Stimulated activated naive CD8-positive, alpha-beta T cell treated with anti-CD3 and anti-CD28 coated beads, Interleukin-15, amount 100 ng/mL, for 72 hours (primary cell): ENCODE measurements at regions not wholly inside any gene's neighbourhood (a gene's known extent, or its start where the extent isn't known, plus 50 kb on each side); places are given as distances from the start of the nearest gene placed in this dataset.

ENCODE experiments used
- ATAC-seq: fragments of 150-1000 bp; cut with Tn5 transposase; 2 replicates; pipeline ENCODE4 v1.10.0; 2021; ENCODE audit warnings: mild to moderate bottlenecking, moderate library complexity
- DNase-seq, 2 donors: peaks; one replicate each; pipeline ENCODE4 v3.0.0; 2021 to 2022
- H3K27ac Mint-ChIP-seq, 2 donors: one replicate each; pipeline ENCODE4 v1.8.0; 2022; ENCODE audit warnings: mild to moderate bottlenecking in 2 of 2, mixed read lengths in 2 of 2, moderate library complexity in 2 of 2
- H3K27me3 Mint-ChIP-seq: one replicate; pipeline ENCODE4 v1.8.0; 2022; ENCODE audit warnings: mixed read lengths
- H3K4me1 Mint-ChIP-seq: one replicate; pipeline ENCODE4 v1.8.0; 2022; ENCODE audit warnings: mild to moderate bottlenecking, mixed read lengths
- H3K4me3 Mint-ChIP-seq, 2 donors: one replicate each; pipeline ENCODE4 v1.8.0; 2022; ENCODE audit warnings: mild to moderate bottlenecking in 2 of 2, mixed read lengths in 2 of 2, moderate library complexity in 1 of 2
- H3K9me3 Mint-ChIP-seq, 2 donors: one replicate each; pipeline ENCODE4 v1.8.0; 2022; ENCODE audit warnings: mixed read lengths in 2 of 2

- no peak for ATAC-seq
- Mint-ChIP-seq H3K27ac (peak overlapping the region in 1 of 2 donors; percentile 38), H3K9me3 (peaks cover 0 to 12% of the 10 kb centered on the region in 2 donors), H3K27me3 (no peaks in the 10 kb centered on the region), H3K4me1 (peaks cover 10% of the 10 kb centered on the region), H3K4me3 (no peak overlapping the region)
- DNase-seq: no peak
Observed at GRCh38 chr2:101546376-101547058, 71.6 kb upstream of the RFX8 start.

DNA sequence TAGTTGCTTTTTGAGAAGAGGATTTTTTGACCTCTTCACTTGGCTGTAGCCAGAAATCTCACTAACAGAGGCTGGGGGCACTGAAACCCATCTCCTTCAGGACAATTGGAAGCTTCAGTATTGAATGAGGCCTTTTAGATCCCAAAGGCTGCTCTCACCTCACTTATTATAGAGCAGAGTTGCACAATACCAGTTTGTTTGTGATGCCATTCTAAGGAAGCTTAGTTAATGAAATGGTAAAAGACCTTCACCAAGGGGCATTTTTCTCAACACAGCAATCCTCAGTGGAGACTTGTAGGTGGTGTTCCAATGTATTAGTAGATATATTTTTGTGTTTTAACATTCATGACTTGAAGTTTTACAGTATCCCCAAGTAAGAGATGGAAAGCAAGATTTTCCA lies 71.0 kb upstream of the RFX8 start:
- DNase-seq (no peak), ATAC-seq (no peak)
- H3K4me3 Mint-ChIP-seq: no peak overlapping the region
- peaks cover 4% of the 10 kb centered on the region for H3K4me1 Mint-ChIP-seq
- H3K27ac Mint-ChIP-seq: no peak overlapping the region
- peaks cover 0 to 12% of the 10 kb centered on the region in 2 donors for H3K9me3 Mint-ChIP-seq
- no peaks in the 10 kb centered on the region for H3K27me3 Mint-ChIP-seq

- Mint-ChIP-seq H3K27me3 (no peaks in the 10 kb centered on the region), H3K27ac (no peak overlapping the region), H3K4me1 (no peaks in the 10 kb centered on the region), H3K9me3 (peaks cover 0 to 5% of the 10 kb centered on the region in 2 donors), H3K4me3 (no peak overlapping the region)
- DNase-seq (no peak), ATAC-seq (no peak)
Observed at GRCh38 chr2:101540518-101540917, 65.6 kb upstream of the RFX8 start.

GRCh38 chr2:101538076-101538475 lies 63.2 kb upstream of the RFX8 start:
- Mint-ChIP-seq H3K9me3 (no peaks in the 10 kb centered on the region), H3K4me1 (no peaks in the 10 kb centered on the region), H3K4me3 (no peak overlapping the region), H3K27me3 (no peaks in the 10 kb centered on the region), H3K27ac (no peak overlapping the region)
- DNase-seq (no peak), ATAC-seq (no peak)

DNA sequence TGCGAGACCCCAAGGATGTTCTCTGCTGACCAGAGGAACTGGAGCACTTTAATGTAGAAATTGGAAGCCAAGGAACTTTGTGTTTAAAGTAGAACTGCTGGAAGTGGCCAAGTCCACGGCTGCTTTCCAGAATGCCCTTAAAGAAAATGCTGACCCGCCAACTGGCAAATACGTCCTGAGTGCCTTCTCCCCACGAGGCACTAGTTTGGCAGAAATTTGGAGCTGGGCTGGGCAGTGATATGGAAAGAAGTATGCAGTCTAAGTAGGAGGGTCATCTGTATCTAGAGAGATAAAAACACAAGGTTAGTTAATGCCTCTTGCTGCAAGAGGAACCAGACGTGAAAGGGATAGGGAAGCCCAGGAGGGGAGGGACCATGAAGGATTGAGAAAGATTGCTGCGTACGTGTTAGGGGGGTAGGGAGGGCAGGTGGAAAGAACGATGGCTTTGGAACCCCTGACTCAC lies 59.3 kb upstream of the RFX8 start:
- Mint-ChIP-seq H3K27ac (no peak overlapping the region), H3K4me1 (no peaks in the 10 kb centered on the region), H3K27me3 (no peaks in the 10 kb centered on the region), H3K4me3 (no peak overlapping the region), H3K9me3 (no peaks in the 10 kb centered on the region)
- no peak for ATAC-seq
- no peak for DNase-seq

- ATAC-seq (no peak), DNase-seq (no peak)
- Mint-ChIP-seq H3K9me3 (no peaks in the 10 kb centered on the region), H3K27ac (no peak overlapping the region), H3K27me3 (no peaks in the 10 kb centered on the region), H3K4me1 (no peaks in the 10 kb centered on the region), H3K4me3 (no peak overlapping the region)
Observed at GRCh38 chr2:101533561-101534148, 58.7 kb upstream of the RFX8 start.

DNA sequence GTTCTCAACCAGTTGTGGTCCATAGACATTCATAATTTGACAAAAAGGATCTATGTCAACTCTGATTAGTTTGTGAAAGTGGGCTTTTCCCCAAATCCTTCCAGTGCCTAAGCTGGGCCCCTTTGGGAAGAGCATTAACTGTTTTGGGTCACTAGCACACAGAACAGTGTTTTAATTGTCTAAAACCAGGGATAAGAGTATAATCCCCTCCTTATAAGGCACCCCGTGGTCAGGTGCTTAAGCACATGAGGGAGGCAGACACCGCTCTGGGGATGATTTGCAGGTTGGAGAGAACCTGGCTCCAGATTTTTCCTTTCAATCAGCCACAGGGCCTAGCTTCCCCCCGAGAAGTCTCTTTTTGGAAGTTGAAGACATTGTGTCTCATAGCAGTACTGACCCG lies 53.6 kb upstream of the RFX8 start:
- no peak overlapping the region for H3K4me3 Mint-ChIP-seq
- ATAC-seq: no peak

DNA sequence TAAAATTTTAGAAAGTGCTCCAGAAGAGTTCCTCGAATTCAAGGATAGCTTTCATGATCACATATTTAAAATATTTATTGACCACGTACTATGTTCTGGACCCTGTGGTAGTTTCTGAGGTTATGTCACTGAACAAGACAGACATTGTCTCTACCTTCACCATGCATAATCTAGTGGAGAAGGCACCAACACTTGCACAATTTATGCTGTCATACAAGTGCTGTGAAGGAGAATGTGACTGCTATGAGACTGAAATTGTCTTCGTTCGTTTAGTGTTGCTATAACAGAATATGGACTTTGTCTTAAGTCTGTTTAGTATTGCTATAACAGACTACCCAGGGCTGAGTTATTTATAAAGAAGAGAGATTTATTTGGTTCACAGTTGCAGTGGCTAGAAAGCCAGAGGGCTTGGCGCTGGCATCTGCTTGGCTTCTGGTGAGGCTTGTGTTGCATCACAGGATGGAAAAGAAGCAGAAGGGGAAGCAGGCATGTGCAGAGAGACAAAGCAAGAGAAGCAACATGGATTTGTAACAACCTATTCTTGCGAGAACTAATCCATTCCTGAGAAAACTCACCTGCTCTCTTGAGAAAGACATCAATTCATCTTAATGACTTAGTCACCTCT lies 50.0 kb upstream of the RFX8 start:
- Mint-ChIP-seq H3K9me3 (peaks cover 0 to 9% of the 10 kb centered on the region in 2 donors), H3K4me1 (peaks cover 8% of the 10 kb centered on the region), H3K27ac (no peak overlapping the region), H3K4me3 (no peak overlapping the region), H3K27me3 (no peaks in the 10 kb centered on the region)
- ATAC-seq (no peak), DNase-seq (no peak)

More for the DNA sequence above, 53.6 kb upstream of the RFX8 start:
- peaks cover 0 to 9% of the 10 kb centered on the region in 2 donors for H3K9me3 Mint-ChIP-seq
- no peak for DNase-seq
- no peaks in the 10 kb centered on the region for H3K27me3 Mint-ChIP-seq
- no peaks in the 10 kb centered on the region for H3K4me1 Mint-ChIP-seq
- no peak overlapping the region for H3K27ac Mint-ChIP-seq
